ENCODE measurements at regions not wholly inside any gene's neighbourhood (a gene's known extent, or its start where the extent isn't known, plus 50 kb on each side); places are given as distances from the start of the nearest gene placed in this dataset.

- TF ChIP-seq BHLHE40 (IDR thresholded peaks at IDR 0.05; ENCODE audit: borderline replicate concordance) (no peak), CTBP1 (IDR thresholded peaks at IDR 0.05; ENCODE audit: borderline replicate concordance) (no peak), PKNOX1 (IDR thresholded peaks at IDR 0.05) (no peak), SUZ12 (IDR thresholded peaks at IDR 0.05) (no peak), ZNF384 (IDR thresholded peaks at IDR 0.05) (no peak)
Observed at GRCh38 chr17:36793976-36794375, 143.3 kb upstream of the LHX1 start.

All from HEK293T (cell line).